ENCODE measurements at regions not wholly inside any gene's neighbourhood (a gene's known extent, or its start where the extent isn't known, plus 50 kb on each side); places are given as distances from the start of the nearest gene placed in this dataset.
"Not testable (repeated sequence)": the region's sequence is repeated elsewhere in the genome, so short reads cannot be mapped to it uniquely, and the experiment has no call there.

DNA sequence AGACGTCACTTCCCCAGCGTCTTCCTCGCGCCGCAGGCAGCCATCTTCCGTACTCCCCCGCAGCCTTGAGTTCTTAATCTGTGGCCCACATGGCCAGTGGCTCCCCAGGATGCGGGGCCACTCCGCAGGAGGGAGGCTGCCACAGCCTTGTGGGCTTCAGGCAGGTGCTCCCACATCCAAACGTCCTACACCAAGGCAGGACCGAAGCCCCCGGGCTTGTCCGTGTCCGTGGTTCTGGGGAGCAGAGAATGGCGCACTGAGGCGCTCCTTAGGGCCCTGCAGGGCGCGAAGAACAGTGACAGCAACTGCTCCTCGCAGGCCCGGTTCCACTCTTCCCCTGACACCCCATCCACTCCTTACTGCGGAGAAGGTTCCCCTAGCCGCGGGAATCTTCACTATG is 755.8 kb downstream of the PRIM2 start:
- no peak overlapping the region for H3K4me3 ChIP-seq (replicated peaks in 1 of 2; ENCODE audit: low read depth in 2 of 2, low read length in 2 of 2)
- TF ChIP-seq, protein P1, sequence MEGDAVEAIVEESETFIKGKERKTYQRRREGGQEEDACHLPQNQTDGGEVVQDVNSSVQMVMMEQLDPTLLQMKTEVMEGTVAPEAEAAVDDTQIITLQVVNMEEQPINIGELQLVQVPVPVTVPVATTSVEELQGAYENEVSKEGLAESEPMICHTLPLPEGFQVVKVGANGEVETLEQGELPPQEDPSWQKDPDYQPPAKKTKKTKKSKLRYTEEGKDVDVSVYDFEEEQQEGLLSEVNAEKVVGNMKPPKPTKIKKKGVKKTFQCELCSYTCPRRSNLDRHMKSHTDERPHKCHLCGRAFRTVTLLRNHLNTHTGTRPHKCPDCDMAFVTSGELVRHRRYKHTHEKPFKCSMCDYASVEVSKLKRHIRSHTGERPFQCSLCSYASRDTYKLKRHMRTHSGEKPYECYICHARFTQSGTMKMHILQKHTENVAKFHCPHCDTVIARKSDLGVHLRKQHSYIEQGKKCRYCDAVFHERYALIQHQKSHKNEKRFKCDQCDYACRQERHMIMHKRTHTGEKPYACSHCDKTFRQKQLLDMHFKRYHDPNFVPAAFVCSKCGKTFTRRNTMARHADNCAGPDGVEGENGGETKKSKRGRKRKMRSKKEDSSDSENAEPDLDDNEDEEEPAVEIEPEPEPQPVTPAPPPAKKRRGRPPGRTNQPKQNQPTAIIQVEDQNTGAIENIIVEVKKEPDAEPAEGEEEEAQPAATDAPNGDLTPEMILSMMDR (IDR thresholded peaks at IDR 0.05; ENCODE audit: low read depth, low read length) = no peak
- no peak for DNase-seq (ENCODE audit: low read depth in 2 of 2)

DNA sequence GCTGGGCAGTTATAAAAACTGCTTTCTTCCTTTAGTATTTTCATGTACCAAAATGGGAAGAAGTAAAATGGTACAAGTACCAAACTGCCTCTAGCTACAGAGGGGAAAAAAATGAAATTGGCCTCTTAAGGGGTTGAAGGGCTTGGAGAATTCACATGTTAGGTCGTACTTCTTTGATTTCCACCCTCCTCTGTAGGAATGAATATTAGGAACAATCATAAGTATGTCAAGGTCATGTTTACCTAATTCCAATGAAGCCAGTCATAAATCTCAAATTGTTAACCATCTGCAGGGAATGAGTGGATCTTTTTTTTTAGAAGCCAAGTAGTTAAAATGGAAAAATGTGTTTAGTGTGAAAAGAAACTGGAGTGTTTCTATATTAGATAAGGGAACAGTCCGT is 772.6 kb downstream of the PRIM2 start:
- not testable (repeated sequence) for DNase-seq (ENCODE audit: low read depth in 2 of 2); H3K4me3 ChIP-seq (replicated peaks in 1 of 2; ENCODE audit: low read depth in 2 of 2, low read length in 2 of 2)

DNA sequence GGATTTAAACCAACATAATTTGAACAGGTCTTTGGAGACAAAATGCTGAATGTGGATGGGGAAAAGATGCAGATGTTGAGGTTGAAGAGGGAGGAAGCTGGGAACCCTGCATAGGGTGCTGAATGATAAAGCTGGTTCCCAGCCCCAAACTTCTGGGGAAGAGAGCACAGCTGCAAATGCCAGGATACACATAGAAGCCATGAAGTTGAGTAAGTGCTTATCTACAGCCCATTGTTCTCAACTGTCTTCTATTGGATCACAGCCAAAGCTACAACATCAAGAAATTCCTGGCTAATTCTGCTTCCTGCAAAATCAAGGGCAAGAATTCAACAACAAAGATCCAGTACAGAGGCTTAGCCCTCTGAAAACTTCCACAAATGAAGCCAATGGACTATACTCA is 779.8 kb downstream of the PRIM2 start:
- H3K4me3 ChIP-seq (replicated peaks in 1 of 2; ENCODE audit: low read depth in 2 of 2, low read length in 2 of 2) = not testable (repeated sequence)
- DNase-seq (ENCODE audit: low read depth in 2 of 2) = peak; percentile 0 to 13

DNA sequence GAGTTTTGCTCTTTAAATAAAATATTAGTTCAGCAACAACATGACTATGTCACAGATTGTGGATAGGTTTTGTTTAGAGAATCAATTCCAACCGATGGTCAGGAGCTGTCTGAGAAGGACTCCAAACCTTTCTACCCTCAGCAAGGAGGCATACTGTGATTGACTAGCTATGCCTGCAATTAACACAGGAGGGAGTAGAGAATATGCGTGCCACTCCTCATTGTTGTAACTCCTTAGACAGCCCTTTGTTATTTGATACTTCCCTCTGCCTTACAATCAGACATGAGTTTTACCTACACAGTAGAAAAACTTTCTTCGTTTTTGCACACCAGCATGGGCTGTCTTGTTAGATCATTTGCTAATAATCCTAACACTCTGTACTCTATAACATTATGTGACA is 796.5 kb downstream of the PRIM2 start:
- TF ChIP-seq, protein P1 (IDR thresholded peaks at IDR 0.05; ENCODE audit: low read depth, low read length) = no peak
- H3K4me3 ChIP-seq (replicated peaks in 1 of 2; ENCODE audit: low read depth in 2 of 2, low read length in 2 of 2) = no peak overlapping the region
- no peak for DNase-seq (ENCODE audit: low read depth in 2 of 2)

DNA sequence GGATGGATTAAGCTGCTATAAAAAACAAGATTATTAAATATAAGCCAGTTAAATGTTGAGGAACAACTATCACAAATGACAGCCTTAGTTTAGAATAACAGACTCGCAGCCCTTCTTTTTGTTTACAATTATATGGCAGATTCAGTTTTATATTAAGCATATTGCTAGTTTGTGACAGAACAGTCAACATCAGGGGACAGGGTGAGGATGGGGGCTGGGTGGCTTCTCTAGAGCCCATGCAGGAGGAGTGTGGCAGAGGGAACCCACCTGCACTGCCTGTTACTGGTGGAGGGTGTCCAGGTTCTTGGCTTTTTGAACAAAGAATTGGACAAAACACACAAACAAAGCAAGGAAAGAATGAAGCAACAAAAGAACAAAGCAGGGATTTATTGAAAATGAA is 799.7 kb downstream of the PRIM2 start:
- DNase-seq (ENCODE audit: low read depth in 2 of 2); H3K4me3 ChIP-seq (replicated peaks in 1 of 2; ENCODE audit: low read depth in 2 of 2, low read length in 2 of 2): not testable (repeated sequence)

DNA sequence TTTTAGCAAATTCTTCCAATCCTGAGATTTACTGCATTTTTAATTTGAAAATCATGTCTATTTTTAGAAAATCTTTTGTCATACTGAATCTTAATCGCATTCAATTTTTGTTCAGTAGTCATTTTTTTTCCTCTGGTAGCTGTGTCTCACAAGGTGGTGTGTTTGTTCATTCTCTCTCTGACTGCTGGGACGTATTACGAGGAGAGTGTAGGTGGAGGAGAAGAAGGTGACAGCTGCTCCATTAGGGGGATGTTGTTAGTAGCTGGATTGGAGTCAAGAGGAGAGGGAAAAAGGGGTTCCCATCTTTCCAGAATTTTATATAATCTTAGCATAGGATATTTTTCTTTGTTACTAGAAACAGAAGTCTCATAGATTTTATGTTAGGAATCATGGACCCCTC is 804.2 kb downstream of the PRIM2 start:
- H3K4me3 ChIP-seq (replicated peaks in 1 of 2; ENCODE audit: low read depth in 2 of 2, low read length in 2 of 2); DNase-seq (ENCODE audit: low read depth in 2 of 2): not testable (repeated sequence)

DNA sequence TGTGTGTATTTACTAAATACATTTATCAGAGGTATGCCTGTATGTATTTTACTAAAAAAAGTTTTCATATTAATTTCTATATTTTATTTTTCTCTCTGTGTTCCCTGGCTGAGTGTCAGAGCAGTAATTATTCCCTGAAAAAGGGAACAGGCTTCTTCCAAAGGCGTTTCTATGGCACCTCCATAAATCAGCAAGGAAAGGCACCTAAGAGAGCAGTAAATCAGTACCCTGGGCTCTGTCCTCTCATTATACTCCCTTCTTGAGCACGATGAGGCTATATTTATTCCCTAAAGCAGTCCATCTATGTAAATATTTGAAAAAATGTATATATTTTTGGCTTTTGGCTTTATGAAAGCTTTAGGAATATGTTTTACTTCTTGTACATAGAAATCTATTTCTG is 806.3 kb downstream of the PRIM2 start:
- not testable (repeated sequence) for DNase-seq (ENCODE audit: low read depth in 2 of 2); H3K4me3 ChIP-seq (replicated peaks in 1 of 2; ENCODE audit: low read depth in 2 of 2, low read length in 2 of 2)

DNA sequence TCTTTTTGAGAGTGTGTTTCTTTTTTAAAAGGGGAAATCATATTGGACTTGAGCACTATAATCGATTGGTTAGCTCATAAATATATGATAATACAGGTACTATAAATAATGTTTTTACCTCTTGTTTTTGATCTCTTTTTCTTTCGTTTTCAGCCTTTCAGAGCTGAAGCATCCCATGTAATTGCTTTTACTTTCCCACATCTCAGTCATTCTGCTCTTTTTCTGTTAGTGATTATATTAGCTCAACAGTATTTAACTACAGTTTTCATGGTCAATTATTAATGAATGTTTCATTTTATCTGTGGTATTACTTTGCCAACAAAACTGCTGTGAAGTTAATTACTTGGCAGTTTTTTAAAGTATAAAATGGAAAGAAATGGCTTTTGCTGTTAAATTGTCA is 811.1 kb downstream of the PRIM2 start:
- H3K4me3 ChIP-seq (replicated peaks in 1 of 2; ENCODE audit: low read depth in 2 of 2, low read length in 2 of 2); DNase-seq (ENCODE audit: low read depth in 2 of 2): not testable (repeated sequence)

DNA sequence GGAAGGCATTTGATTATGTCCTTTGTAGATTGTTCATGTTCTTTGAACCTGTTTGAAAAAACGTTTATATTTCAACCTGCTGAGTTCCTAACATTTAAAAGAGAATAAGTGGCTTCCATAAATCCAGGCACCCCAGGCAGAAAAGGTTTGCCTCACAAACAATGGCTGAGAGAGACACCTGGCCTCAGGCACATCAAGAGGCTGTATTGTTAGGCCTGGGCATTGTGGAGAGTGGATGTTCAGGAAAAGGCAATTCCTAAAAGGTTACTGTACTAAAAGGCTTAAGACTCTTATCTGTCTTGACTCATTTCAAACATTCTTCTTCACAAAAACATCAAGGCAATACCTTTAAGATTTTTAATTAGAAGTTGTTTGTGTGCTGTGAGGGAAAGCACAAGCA is 811.7 kb downstream of the PRIM2 start:
- DNase-seq (ENCODE audit: low read depth in 2 of 2); H3K4me3 ChIP-seq (replicated peaks in 1 of 2; ENCODE audit: low read depth in 2 of 2, low read length in 2 of 2): not testable (repeated sequence)

DNA sequence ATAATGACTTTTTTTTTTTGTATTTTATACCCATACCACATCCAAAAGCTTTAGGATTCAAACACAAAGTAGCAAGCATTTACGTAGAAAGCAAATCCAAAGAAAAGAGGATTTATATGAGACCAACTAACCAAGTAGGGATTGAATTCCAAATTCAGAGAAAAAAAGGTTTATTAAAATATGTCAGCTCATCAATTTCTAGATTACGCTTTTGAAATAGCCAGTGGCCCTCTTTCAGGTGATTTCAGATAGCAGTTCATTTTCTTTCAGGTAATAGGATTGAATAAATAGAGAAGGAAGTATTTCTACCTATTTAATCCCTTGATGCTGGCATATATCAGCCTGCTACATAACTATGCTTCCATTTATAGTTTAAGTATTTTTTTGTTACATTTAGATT is 822.3 kb downstream of the PRIM2 start:
- DNase-seq (ENCODE audit: low read depth in 2 of 2); H3K4me3 ChIP-seq (replicated peaks in 1 of 2; ENCODE audit: low read depth in 2 of 2, low read length in 2 of 2): not testable (repeated sequence)

DNA sequence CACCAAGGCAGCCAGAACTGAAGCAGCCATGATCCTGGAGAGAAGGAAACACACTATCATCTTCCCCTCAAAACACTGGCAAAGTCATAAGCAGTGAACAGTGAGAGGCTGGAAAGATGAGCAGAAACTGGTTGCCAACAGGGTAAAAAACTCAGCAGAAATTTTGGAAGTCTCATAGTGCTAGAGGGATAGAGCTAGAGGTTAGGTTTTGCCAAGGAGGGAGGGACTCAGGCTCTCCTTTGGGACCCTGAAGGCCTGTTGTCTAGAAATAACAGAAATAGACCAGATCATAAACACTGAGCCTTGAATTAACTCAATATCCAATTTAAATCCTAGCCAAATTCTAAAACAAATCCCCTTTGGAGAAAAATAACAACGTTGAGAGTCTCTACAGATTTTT is 853.6 kb downstream of the PRIM2 start:
- DNase-seq (ENCODE audit: low read depth in 2 of 2) = not testable (repeated sequence)

DNA sequence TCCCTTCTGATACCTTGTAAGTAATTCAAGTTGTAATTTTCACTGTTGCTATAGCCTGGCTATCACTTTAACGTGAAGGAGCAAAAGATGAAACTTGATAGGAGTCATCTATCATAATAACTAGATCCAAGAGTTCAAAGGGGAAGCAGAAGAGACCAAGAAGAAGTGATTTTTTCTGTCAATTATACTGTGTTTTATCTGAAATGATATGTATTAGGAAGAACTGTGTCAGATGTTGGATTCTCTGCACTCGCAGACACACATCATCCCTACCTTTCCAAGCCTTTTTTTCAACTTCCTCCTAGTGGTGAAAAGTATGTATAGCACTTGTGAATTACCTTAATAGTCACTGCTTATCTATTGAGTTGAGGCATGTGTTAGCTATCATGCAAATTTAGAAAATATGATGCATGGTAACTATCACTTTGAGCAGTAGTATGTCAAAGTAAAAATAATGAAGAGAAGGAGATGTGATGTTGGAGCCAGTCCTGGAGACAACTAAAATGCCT is 864.2 kb downstream of the PRIM2 start:
- not testable (repeated sequence) for DNase-seq (ENCODE audit: low read depth in 2 of 2); H3K4me3 ChIP-seq (replicated peaks in 1 of 2; ENCODE audit: low read depth in 2 of 2, low read length in 2 of 2)

More for the DNA sequence above, 853.6 kb downstream of the PRIM2 start:
- not testable (repeated sequence) for H3K4me3 ChIP-seq (replicated peaks in 1 of 2; ENCODE audit: low read depth in 2 of 2, low read length in 2 of 2)

DNA sequence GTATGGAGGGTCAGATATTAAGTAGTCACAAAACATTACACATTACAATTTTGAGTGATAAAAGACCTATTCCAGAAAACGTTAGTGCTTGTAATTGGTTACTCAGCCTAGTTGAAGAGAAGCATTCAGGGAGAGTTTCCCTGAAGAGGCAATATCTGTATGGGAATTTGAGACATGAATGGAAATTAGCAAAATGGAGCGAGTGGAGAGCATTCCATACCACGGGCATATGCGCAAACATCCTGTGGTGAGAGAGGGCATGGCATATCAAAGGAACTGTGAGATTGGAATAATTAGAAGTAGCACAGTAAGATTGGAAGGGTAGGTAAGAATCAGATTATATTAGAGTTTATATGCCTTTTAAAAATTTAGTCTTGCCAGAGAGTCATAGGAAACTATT is 867.9 kb downstream of the PRIM2 start:
- H3K4me3 ChIP-seq (replicated peaks in 1 of 2; ENCODE audit: low read depth in 2 of 2, low read length in 2 of 2); DNase-seq (ENCODE audit: low read depth in 2 of 2): not testable (repeated sequence)

DNA sequence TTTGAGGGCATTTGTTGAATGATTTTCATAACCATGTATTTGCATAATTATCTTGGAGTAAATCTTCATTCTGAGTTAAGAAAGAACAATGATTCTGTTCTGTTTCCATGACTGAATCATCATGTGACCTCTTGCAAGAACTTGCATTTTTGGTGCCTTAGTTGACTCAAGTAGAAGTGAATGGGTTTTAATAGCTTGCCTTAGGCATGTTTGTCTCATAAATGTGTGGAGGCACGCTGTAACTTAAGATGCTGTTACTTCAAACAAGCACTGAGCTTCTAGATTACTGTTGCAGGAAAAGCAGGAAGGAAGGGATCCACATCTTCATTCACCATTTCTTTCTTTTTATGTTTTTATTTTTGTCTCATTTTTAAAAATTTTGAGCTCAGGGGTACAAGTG is 875.8 kb downstream of the PRIM2 start:
- DNase-seq (ENCODE audit: low read depth in 2 of 2) = peak in 1 of 2 donors; percentile 47
- not testable (repeated sequence) for H3K4me3 ChIP-seq (replicated peaks in 1 of 2; ENCODE audit: low read depth in 2 of 2, low read length in 2 of 2)

All from cardiac fibroblast (primary cell).